ENCODE measurements at regions not wholly inside any gene's neighbourhood (a gene's known extent, or its start where the extent isn't known, plus 50 kb on each side); places are given as distances from the start of the nearest gene placed in this dataset.
"Not testable (repeated sequence)": the region's sequence is repeated elsewhere in the genome, so short reads cannot be mapped to it uniquely, and the experiment has no call there.

GRCh38 chr7:153964481-153965112 is 87.6 kb upstream of the DPP6 start:
- TF ChIP-seq CTCF, POLR2A (IDR thresholded peaks at IDR 0.05): not testable (repeated sequence)

Measured in thyroid gland (tissue), 4 donors.